H1 (cell line): ENCODE measurements at regions not wholly inside any gene's neighbourhood (a gene's known extent, or its start where the extent isn't known, plus 50 kb on each side); places are given as distances from the start of the nearest gene placed in this dataset.

Source experiments
- NANOG ChIP-seq: IDR thresholded peaks from 2 replicates; pipeline ENCODE4 v1.6.1; 2011; ENCODE audit warnings: low read length, low read depth, mild to moderate bottlenecking, inconsistent platforms; ENCODE audit not compliant: insufficient read depth, poor library complexity, severe bottlenecking
- TF ChIP-seq, protein P1 (sequence below), 3 experiments: IDR thresholded peaks; 1 replicate in 2 of 3; 2 replicates in 1 of 3; pipeline versions ENCODE4 v1.5.1 to v1.6.1; 2011; ENCODE audit warnings: low read length in 3 of 3, mild to moderate bottlenecking in 3 of 3, inconsistent platforms in 2 of 3, low read depth in 1 of 3, moderate library complexity in 1 of 3; ENCODE audit not compliant: insufficient read depth in 1 of 3; ENCODE audit errors: control extremely low read depth in 1 of 3

GRCh38 chr14:79967001-79967400, 244.3 kb downstream of the DIO2 start (continued):
- TF ChIP-seq, protein P1, sequence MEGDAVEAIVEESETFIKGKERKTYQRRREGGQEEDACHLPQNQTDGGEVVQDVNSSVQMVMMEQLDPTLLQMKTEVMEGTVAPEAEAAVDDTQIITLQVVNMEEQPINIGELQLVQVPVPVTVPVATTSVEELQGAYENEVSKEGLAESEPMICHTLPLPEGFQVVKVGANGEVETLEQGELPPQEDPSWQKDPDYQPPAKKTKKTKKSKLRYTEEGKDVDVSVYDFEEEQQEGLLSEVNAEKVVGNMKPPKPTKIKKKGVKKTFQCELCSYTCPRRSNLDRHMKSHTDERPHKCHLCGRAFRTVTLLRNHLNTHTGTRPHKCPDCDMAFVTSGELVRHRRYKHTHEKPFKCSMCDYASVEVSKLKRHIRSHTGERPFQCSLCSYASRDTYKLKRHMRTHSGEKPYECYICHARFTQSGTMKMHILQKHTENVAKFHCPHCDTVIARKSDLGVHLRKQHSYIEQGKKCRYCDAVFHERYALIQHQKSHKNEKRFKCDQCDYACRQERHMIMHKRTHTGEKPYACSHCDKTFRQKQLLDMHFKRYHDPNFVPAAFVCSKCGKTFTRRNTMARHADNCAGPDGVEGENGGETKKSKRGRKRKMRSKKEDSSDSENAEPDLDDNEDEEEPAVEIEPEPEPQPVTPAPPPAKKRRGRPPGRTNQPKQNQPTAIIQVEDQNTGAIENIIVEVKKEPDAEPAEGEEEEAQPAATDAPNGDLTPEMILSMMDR (IDR thresholded peaks at IDR 0.05; ENCODE audit: control extremely low read depth in 1 of 3, insufficient read depth in 1 of 3, low read depth in 1 of 3, low read length in 3 of 3) = no peak
- TF ChIP-seq NANOG = no peak
